Ishikawa (cell line): ENCODE measurements at regions not wholly inside any gene's neighbourhood (a gene's known extent, or its start where the extent isn't known, plus 50 kb on each side); places are given as distances from the start of the nearest gene placed in this dataset.

ENCODE experiments used
- CEBPB ChIP-seq: IDR thresholded peaks from 2 replicates; pipeline ENCODE4 v1.6.1; 2012
- CREB1 ChIP-seq: IDR thresholded peaks from 2 replicates; pipeline ENCODE4 v1.6.1; 2012; ENCODE audit warnings: low read depth
- EGR1 ChIP-seq: IDR thresholded peaks from 2 replicates; pipeline ENCODE4 v1.6.1; 2012
- EP300 ChIP-seq: IDR thresholded peaks from 2 replicates; pipeline ENCODE4 v1.6.1; 2012; ENCODE audit warnings: borderline replicate concordance
- FOXM1 ChIP-seq: IDR thresholded peaks from 2 replicates; pipeline ENCODE4 v1.6.1; 2012; ENCODE audit warnings: low read depth, borderline replicate concordance
- NFIC ChIP-seq: IDR thresholded peaks from 2 replicates; pipeline ENCODE4 v1.6.1; 2012
- RAD21 ChIP-seq: IDR thresholded peaks from 2 replicates; pipeline ENCODE4 v1.6.1; 2012; ENCODE audit warnings: low read depth
- TAF1 ChIP-seq: IDR thresholded peaks from 2 replicates; pipeline ENCODE4 v1.6.1; 2012; ENCODE audit warnings: low read depth, mild to moderate bottlenecking
- TCF12 ChIP-seq: IDR thresholded peaks from 2 replicates; pipeline ENCODE4 v1.6.1; 2012; ENCODE audit warnings: low read depth
- TEAD4 ChIP-seq: IDR thresholded peaks from 2 replicates; pipeline ENCODE4 v1.6.1; 2012
- YY1 ChIP-seq: IDR thresholded peaks from 2 replicates; pipeline ENCODE4 v1.6.1; 2012; ENCODE audit warnings: low read depth
- ZBTB7A ChIP-seq: IDR thresholded peaks from 2 replicates; pipeline ENCODE4 v1.6.1; 2012; ENCODE audit warnings: low read depth
- TF ChIP-seq, protein P1 (sequence below): IDR thresholded peaks from 2 replicates; pipeline ENCODE4 v1.6.1; 2012
- TF ChIP-seq, protein P2 (sequence below): IDR thresholded peaks from 2 replicates; pipeline ENCODE4 v1.6.1; 2012
- TF ChIP-seq, protein P3 (sequence below): IDR thresholded peaks from 2 replicates; pipeline ENCODE4 v1.6.1; 2012; ENCODE audit warnings: low read depth, mild to moderate bottlenecking

DNA sequence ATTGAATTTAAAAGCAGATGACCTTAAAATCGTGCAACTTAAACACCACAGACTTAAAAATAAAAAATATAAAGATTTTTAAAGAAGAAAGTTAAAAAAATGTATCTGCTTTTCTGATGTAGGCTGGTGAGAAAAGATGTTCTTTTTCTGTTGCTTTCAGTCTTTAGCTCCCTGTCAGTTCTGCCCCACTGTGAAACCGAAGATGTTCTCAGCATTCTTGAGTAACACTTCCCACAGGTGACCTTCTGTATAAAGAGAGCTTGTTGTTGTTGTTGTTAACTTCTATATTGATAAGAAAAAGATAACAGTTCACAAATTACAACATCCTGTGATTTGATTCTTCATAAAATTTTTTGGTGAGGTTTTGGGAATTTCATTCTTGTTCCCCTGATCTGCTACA is 377.9 kb upstream of the RGS6 start:
- TF ChIP-seq EP300: no peak
- TF ChIP-seq EGR1: no peak
- TF ChIP-seq TAF1: no peak
- TF ChIP-seq, protein P1, sequence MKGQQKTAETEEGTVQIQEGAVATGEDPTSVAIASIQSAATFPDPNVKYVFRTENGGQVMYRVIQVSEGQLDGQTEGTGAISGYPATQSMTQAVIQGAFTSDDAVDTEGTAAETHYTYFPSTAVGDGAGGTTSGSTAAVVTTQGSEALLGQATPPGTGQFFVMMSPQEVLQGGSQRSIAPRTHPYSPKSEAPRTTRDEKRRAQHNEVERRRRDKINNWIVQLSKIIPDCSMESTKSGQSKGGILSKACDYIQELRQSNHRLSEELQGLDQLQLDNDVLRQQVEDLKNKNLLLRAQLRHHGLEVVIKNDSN: no peak
- no peak for TF ChIP-seq FOXM1
- no peak for TF ChIP-seq NFIC
- TF ChIP-seq ZBTB7A: no peak
- no peak for TF ChIP-seq TEAD4
- TF ChIP-seq, protein P2, sequence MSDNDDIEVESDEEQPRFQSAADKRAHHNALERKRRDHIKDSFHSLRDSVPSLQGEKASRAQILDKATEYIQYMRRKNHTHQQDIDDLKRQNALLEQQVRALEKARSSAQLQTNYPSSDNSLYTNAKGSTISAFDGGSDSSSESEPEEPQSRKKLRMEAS: no peak
- TF ChIP-seq CEBPB: no peak
- TF ChIP-seq YY1: no peak
- TF ChIP-seq, protein P3, sequence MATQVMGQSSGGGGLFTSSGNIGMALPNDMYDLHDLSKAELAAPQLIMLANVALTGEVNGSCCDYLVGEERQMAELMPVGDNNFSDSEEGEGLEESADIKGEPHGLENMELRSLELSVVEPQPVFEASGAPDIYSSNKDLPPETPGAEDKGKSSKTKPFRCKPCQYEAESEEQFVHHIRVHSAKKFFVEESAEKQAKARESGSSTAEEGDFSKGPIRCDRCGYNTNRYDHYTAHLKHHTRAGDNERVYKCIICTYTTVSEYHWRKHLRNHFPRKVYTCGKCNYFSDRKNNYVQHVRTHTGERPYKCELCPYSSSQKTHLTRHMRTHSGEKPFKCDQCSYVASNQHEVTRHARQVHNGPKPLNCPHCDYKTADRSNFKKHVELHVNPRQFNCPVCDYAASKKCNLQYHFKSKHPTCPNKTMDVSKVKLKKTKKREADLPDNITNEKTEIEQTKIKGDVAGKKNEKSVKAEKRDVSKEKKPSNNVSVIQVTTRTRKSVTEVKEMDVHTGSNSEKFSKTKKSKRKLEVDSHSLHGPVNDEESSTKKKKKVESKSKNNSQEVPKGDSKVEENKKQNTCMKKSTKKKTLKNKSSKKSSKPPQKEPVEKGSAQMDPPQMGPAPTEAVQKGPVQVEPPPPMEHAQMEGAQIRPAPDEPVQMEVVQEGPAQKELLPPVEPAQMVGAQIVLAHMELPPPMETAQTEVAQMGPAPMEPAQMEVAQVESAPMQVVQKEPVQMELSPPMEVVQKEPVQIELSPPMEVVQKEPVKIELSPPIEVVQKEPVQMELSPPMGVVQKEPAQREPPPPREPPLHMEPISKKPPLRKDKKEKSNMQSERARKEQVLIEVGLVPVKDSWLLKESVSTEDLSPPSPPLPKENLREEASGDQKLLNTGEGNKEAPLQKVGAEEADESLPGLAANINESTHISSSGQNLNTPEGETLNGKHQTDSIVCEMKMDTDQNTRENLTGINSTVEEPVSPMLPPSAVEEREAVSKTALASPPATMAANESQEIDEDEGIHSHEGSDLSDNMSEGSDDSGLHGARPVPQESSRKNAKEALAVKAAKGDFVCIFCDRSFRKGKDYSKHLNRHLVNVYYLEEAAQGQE: no peak
- no peak for TF ChIP-seq CREB1
- no peak for TF ChIP-seq RAD21
- no peak for TF ChIP-seq TCF12

DNA sequence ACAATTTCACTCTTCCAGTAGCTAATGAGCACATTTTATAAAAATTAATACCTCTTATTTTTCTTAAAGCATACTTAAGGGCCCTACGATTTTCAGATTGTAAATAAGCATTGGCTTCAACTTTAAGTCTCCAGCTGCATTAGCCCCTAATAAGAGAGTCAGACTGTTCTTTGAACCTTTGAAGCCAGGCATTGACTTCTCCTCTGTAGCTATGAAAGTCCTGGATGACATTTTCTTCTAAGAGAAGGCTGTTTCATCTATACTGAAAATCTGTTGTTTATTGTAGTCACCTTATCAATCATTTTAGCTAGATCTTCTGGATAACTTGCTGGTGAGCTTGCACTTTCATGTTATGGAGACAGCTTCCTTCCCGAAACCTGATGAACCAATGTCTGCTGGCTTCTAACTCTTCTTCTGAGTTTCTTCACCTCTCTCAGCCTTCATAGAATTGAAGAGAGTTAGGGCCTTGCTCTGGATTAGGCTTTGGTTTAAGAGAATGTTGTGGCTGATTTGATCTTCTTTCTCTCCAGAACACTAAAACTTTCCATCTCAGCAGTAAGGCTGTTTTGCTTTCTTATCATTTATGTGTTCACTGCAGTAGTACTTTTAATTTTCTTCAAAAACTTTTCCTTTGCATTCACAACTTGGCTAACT is 377.1 kb upstream of the RGS6 start:
- TF ChIP-seq TAF1: no peak
- TF ChIP-seq RAD21: no peak

DNA sequence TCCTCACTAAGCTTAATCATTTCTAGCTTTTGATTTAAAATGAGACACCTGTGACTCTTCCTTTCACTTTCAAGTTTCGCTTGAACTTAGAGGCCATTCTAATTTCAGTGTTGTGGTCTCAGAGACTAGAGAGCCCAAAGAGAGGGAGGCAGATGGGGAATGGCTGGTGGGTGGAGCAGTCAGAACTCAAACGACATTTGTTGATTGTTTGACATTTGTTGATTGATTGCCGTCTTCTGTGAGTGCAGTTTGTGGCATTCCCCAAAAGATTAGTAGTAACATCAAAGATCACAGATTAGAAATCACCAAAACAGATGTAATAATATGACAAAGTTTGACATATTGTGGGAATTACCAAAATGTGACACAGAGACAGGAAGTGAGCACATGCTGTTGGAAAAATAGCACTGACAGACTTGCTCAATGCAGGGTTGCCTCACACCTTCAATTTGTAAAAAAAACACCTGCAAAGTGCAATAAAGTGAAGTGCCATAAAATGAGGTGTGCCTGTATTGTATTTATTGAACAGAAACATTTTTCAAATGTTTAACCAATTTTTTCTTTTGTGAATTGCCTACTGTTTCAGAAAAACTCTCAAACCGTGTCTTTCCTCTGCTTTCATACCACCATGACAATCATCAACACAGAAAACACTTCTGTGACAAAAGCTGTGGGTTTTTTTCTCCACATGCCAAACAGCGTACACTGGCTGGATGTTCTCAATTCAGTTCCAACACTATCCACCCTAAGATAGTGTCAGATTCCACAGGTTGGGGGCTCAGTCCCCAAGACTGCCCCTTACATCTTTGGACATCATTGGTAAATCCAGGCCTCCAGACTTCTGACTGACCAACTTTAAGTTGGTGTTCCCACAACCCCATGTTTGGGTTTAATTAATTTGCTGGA is 376.3 kb upstream of the RGS6 start:
- TF ChIP-seq RAD21 (no peak), CEBPB (no peak), TCF12 (no peak), TAF1 (no peak)
- TF ChIP-seq, protein P3: no peak

DNA sequence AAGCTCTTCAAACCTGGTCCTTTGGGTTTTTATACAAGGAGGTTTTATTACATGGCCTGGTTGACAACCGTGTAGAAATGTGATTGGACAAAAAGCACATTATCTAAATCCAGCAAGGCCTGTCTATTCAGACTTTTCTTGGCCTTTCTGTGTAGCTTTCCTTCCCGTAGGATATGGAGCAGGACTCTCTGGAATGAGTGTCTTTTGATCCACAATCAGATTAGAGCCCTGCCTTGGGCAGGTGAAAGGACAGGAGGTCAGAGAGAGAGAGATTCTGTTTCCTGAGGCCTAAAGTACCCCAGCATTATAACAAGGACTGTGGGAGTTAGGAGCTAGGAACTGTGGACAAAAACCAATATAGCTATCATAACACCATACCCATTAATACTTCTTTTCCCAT is 375.5 kb upstream of the RGS6 start:
- TF ChIP-seq CEBPB: no peak
- TF ChIP-seq RAD21: no peak

DNA sequence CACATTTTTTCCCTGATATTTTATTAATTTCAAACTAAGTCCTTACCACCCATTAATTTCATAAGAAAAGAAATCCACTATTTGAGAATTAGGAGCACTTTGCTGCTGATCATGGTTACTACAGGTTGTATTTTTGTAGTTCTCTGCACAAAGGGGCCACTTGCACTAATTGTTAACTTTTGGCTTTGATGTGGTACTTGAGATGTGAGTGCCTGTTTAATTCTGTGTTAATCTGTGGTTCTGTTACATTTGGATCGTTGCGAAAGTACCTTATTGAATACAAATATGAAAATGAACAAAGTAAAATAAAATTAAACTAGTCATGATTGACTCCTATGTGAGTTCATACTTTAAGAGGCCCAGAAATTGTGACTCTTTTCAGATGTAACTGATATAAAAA is 374.9 kb upstream of the RGS6 start:
- no peak for TF ChIP-seq YY1
- no peak for TF ChIP-seq TEAD4
- TF ChIP-seq, protein P3: no peak
- TF ChIP-seq CEBPB: no peak
- no peak for TF ChIP-seq NFIC

DNA sequence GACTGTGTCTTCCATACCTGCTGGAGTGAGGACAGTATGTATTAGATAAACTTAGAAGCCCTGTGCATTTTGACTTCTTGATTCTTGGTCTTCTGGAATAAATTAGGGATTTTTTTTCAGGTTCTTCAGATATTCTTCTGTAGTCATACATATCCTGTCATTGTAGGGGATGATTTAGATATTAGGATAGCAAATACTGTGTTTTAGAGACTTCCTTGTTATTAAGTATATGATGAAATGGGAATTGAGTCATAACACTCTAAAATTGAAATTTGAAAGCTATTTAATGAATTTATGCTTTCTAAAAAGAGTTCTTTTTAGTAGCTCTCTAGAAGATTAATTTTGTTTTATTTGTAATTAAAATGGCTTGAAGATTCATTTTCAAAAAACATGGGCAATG is 371.5 kb upstream of the RGS6 start:
- TF ChIP-seq CEBPB (no peak), TEAD4 (no peak)
